ENCODE measurements at regions not wholly inside any gene's neighbourhood (a gene's known extent, or its start where the extent isn't known, plus 50 kb on each side); places are given as distances from the start of the nearest gene placed in this dataset.
"Not testable (repeated sequence)": the region's sequence is repeated elsewhere in the genome, so short reads cannot be mapped to it uniquely, and the experiment has no call there.

DNA sequence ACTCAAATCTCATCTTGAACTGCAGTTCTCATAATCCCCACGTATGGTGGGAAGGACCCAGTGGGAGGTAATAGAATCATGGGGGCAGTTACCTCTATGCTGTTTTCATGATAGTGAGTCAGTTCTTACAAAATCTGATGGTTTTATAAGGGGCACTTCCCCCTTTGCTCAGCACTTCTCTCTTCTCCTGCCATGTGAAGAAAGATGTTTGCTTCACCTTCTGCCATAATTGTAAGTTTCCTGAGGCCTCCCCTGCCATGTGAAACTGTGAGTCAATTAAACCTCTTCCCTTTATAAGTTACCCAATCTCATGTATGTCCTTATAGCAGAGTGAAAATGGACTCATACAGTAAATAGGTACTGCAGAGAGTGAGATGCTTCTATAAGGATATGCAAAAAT lies 1050.6 kb upstream of the GRIA3 start:
- Histone ChIP-seq H3K36me3 (no peaks in the 10 kb centered on the region), H3K4me3 (no peak overlapping the region), H3K4me1 (no peaks in the 10 kb centered on the region), H3K9me3 (no peaks in the 10 kb centered on the region), H3K27ac (no peak overlapping the region), H3K27me3 (no peaks in the 10 kb centered on the region)
- WGBS, 2 donors (ENCODE audit: low coverage in 1 of 2) = 50 to 88% methylated on average over 1 of the region's 1 CpG
- no peak for ATAC-seq
- TF ChIP-seq, protein P1, sequence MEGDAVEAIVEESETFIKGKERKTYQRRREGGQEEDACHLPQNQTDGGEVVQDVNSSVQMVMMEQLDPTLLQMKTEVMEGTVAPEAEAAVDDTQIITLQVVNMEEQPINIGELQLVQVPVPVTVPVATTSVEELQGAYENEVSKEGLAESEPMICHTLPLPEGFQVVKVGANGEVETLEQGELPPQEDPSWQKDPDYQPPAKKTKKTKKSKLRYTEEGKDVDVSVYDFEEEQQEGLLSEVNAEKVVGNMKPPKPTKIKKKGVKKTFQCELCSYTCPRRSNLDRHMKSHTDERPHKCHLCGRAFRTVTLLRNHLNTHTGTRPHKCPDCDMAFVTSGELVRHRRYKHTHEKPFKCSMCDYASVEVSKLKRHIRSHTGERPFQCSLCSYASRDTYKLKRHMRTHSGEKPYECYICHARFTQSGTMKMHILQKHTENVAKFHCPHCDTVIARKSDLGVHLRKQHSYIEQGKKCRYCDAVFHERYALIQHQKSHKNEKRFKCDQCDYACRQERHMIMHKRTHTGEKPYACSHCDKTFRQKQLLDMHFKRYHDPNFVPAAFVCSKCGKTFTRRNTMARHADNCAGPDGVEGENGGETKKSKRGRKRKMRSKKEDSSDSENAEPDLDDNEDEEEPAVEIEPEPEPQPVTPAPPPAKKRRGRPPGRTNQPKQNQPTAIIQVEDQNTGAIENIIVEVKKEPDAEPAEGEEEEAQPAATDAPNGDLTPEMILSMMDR (IDR thresholded peaks at IDR 0.05) = no peak
- TF ChIP-seq POLR2AphosphoS5 (IDR thresholded peaks at IDR 0.05) (no peak), EP300 (IDR thresholded peaks at IDR 0.05) (no peak), POLR2A (IDR thresholded peaks at IDR 0.05) (no peak)

DNA sequence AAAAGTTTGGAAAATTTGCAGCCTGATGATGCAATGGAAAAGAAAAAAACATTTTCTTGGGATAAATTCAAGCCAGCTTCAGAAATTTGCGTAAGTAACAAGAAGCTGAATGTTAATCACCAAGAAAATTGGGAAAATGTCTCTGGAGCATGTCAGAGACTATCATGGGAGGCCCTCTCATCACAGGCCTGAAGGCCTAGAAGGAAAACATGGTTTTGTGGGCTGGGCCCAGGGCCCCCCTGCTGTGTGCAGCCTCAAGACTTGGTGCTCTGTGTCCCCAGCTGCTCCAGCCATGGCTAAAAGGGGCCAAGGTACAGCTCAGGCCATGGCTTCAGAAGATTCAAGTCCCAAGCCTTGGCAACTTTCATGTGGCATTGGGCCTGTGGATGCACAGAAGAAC lies 1049.8 kb upstream of the GRIA3 start:
- no peak for ATAC-seq

DNA sequence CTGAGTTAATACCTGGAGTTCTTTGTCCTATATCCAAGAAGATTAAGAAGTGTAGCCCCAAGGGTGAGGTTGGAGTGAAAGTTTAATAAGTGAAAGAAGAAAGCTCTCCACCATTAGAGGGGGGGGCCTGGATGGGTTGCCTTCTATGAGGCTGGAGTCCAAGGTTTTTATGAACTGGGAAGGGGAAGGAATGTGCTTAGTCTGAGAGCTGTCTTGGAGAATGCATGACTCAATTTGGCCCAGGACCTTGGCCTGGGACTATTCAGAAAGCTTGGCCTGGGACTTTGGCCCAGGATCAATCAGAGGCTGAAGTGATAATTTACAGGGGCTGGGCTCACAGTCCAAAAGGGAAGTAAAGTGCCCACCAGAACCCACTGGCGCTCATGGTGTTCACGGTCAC lies 1049.0 kb upstream of the GRIA3 start:
- TF ChIP-seq EP300 (IDR thresholded peaks at IDR 0.05) (no peak), POLR2A (IDR thresholded peaks at IDR 0.05) (no peak)
- TF ChIP-seq, protein P1 (IDR thresholded peaks at IDR 0.05) = no peak
- 86% methylated on average over 2 of the region's 2 CpGs; no CpG with 5 or more reads in 1 of the 2 donors for WGBS, 2 donors (ENCODE audit: low coverage in 1 of 2)
- H3K9me3 ChIP-seq = no peaks in the 10 kb centered on the region
- H3K4me1 ChIP-seq = no peaks in the 10 kb centered on the region
- H3K27ac ChIP-seq = no peak overlapping the region
- H3K36me3 ChIP-seq = no peaks in the 10 kb centered on the region
- no peak for ATAC-seq
- H3K27me3 ChIP-seq = no peaks in the 10 kb centered on the region
- no peak overlapping the region for H3K4me3 ChIP-seq

More for the DNA sequence above, 1049.8 kb upstream of the GRIA3 start:
- H3K4me3 ChIP-seq = no peak overlapping the region
- no peaks in the 10 kb centered on the region for H3K27me3 ChIP-seq
- no peaks in the 10 kb centered on the region for H3K4me1 ChIP-seq
- no peaks in the 10 kb centered on the region for H3K9me3 ChIP-seq
- TF ChIP-seq POLR2A (IDR thresholded peaks at IDR 0.05) (no peak), POLR2AphosphoS5 (IDR thresholded peaks at IDR 0.05) (no peak), EP300 (IDR thresholded peaks at IDR 0.05) (no peak)
- TF ChIP-seq, protein P1 (IDR thresholded peaks at IDR 0.05) = no peak
- H3K27ac ChIP-seq = no peak overlapping the region
- no peaks in the 10 kb centered on the region for H3K36me3 ChIP-seq
- 38 to 45% methylated on average over 1 of the region's 1 CpG for WGBS, 2 donors (ENCODE audit: low coverage in 1 of 2)

DNA sequence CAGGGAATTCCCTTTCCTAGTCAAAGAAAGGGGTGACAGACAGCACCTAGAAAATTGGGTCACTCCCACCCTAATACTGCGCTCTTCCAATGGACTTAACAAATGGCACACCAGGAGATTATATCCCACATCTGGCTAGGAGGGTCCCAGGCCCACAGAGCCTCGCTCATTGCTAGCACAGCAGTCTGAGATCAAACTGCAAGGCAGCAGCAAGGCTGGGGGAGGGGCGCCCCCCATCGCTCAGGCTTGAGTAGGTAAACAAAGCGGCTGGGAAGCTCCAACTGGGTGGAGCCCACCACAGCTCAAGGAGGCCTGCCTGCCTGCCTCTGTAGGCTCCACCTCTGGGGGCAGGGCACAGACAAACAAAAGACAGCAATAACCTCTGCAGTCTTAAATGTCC lies 1043.9 kb upstream of the GRIA3 start:
- not testable (repeated sequence) for H3K4me1 ChIP-seq, H3K27me3 ChIP-seq, H3K36me3 ChIP-seq, H3K4me3 ChIP-seq, H3K9me3 ChIP-seq, H3K27ac ChIP-seq, ATAC-seq
- WGBS, 2 donors (ENCODE audit: low coverage in 1 of 2) = no CpG with 5 or more reads among the region's 5 CpGs

DNA sequence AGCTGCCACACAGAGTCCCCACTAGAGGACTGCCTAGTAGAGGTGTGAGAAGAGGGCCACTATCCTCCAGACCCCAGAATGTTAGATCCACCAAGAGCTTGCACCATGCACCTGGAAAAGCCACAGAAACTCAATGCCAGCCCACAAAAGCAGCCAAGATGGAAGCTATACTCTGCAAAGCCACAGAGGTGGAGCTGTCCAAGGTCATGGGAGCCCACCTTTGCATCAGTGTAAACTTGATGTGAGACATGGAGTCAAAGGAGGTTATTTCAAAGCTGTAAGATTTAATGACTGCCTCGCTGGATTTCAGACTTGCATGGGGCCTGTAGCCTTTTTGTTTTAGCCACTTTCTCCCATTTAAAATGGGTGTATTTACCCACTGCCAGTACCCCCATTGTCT lies 1030.1 kb upstream of the GRIA3 start:
- WGBS, 2 donors (ENCODE audit: low coverage in 1 of 2) = 86% methylated on average over 1 of the region's 1 CpG; no CpG with 5 or more reads in 1 of the 2 donors
- no peak overlapping the region for H3K27ac ChIP-seq
- H3K4me3 ChIP-seq = no peak overlapping the region
- H3K27me3 ChIP-seq = no peaks in the 10 kb centered on the region
- no peaks in the 10 kb centered on the region for H3K36me3 ChIP-seq
- TF ChIP-seq, protein P1 (IDR thresholded peaks at IDR 0.05) = no peak
- TF ChIP-seq POLR2AphosphoS5 (IDR thresholded peaks at IDR 0.05) (no peak), EP300 (IDR thresholded peaks at IDR 0.05) (no peak)
- H3K9me3 ChIP-seq = no peaks in the 10 kb centered on the region
- H3K4me1 ChIP-seq = no peaks in the 10 kb centered on the region
- ATAC-seq = no peak

DNA sequence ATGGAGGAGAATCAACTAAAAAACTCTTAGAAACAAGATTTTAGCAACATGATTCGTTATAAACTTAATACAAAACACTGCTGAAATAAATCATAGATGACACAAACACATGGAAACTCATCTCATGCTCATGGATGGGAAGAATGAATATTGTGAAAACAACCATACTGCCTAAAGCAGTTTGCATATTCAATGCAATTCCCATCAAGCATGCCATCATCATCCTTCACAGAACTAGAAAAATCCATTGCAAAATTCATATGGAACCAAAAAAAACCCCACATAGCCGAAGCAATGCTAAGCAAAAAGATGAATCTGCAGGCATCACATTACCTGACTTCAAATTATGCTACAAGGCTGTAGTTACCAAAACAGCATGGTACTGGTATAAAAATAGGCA lies 1015.8 kb upstream of the GRIA3 start:
- 47 to 57% methylated on average over 2 of the region's 2 CpGs for WGBS, 2 donors (ENCODE audit: low coverage in 1 of 2)
- no peak overlapping the region for H3K4me3 ChIP-seq
- H3K9me3 ChIP-seq = no peaks in the 10 kb centered on the region

More for the DNA sequence above, 1015.8 kb upstream of the GRIA3 start:
- no peak for ATAC-seq
- no peaks in the 10 kb centered on the region for H3K4me1 ChIP-seq
- TF ChIP-seq POLR2A (IDR thresholded peaks at IDR 0.05) = no peak
- no peak for TF ChIP-seq EP300 (IDR thresholded peaks at IDR 0.05)
- TF ChIP-seq, protein P1 (IDR thresholded peaks at IDR 0.05) = no peak
- TF ChIP-seq POLR2AphosphoS5 (IDR thresholded peaks at IDR 0.05) = no peak
- H3K36me3 ChIP-seq = no peaks in the 10 kb centered on the region
- H3K27ac ChIP-seq = no peak overlapping the region
- H3K27me3 ChIP-seq = no peaks in the 10 kb centered on the region
